HG03378 (cell line): ENCODE measurements at regions not wholly inside any gene's neighbourhood (a gene's known extent, or its start where the extent isn't known, plus 50 kb on each side); places are given as distances from the start of the nearest gene placed in this dataset.

Experiments
- ATAC-seq: cut with Tn5 transposase; IDR thresholded peaks from one replicate; pipeline ENCODE4 v1.9.1; 2021; ENCODE audit warnings: mild to moderate bottlenecking, moderate library complexity; ENCODE audit not compliant: unreplicated experiment

GRCh38 chr5:89769975-89770374 lies 639.6 kb downstream of the CETN3 start:
- no peak for ATAC-seq

DNA sequence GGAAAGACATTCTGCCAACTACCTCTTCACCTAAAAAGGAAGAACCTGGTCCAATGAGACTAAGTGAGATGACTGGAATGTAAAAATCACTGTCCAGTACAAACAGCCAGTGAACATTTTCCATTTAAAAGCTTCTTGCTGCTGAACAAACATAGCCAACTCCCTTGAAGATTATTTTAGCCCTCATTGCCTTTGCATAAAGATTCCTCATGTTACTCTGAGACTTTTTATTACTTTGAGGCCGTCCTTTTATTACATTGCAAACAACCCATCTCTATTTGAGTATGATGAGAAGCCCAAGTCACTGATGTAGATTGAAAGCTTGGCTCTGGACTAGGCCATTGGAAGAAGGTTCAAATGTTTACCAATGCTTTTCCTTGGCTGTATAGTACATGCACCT lies 649.8 kb downstream of the CETN3 start:
- ATAC-seq: no peak

DNA sequence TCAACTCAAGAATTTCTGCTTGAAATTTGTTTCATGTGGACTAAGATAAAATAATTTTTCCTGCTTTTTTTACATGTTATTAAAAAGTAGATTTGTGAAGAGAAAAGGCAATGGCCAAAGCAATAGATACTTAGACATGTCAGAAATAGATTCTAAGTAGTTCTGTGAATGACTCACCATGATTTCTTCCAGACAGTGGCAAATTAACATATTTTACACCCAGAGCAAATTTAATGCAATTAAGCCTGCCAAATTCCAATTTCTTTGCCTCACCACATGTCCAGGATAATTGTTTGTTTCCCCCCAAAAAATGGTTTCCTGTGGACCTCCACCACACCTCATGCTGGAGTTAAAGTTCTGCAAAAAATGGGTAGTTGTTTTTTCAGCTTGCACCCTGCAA lies 651.4 kb downstream of the CETN3 start:
- ATAC-seq: no peak

DNA sequence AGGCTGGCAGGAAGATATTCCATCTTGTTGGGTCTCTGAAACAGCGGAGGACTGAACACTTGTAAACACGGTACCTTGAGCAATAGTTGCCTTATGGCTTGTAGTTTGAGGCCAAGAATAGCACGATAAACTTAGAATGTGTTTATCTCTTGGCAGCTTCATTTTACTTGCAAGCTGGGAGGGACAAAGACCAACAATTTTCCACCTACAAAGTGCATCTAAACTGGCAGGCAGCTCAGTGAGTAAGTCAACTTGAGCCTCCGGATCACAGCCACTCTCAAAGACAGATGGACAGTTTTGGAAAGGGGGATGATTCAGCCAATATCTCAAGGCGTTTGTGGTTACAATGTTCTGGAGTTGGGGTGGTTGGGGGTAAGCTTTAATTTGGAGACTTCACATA lies 652.6 kb downstream of the CETN3 start:
- no peak for ATAC-seq

DNA sequence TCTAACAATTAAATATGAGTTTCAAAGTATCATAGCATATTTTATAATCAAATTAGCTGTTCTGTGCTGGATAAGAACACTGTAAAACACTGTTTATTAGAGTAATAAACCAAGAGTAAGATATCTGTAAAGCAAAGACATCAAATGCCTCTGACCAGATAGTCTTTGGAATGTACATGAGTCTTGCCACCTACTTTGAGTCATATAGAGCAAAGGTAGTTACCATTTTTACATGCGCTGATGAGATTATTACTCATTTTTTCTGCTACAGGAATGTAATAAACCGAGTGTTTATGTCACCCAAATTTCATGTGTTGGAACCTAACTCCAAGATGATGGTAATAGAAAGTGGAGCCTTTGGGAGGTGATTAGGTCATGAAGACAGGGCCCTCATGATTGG lies 654.5 kb downstream of the CETN3 start:
- no peak for ATAC-seq

DNA sequence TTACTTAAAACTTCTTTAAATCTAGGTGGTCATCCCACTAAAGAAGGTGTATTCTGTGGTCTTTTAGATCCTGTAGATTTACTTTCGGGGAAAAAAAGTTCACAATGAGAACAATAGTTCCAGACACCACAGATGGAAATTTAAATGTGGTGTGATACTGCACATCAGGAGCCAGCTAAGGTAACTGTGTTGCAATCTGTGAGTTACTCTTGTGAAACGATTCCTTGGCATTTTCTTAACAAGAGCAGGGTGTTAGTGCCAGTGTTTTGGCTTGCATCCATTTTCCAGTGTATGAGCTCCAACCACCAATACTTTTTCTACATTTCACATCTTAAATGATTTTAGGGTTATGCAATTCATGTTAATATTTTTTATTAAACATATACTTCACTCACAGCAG lies 674.5 kb downstream of the CETN3 start:
- ATAC-seq: no peak

- no peak for ATAC-seq
Observed at GRCh38 chr5:89733772-89734171, 675.8 kb downstream of the CETN3 start.

GRCh38 chr5:89729623-89730301 lies 679.8 kb downstream of the CETN3 start:
- ATAC-seq: no peak

GRCh38 chr5:89728750-89729149 lies 680.8 kb downstream of the CETN3 start:
- ATAC-seq: no peak

- no peak for ATAC-seq
Observed at GRCh38 chr5:89728134-89728533, 681.4 kb downstream of the CETN3 start.

- no peak for ATAC-seq
Observed at GRCh38 chr5:89724379-89725095, 685.0 kb downstream of the CETN3 start.

- no peak for ATAC-seq
Observed at GRCh38 chr5:89723907-89724306, 685.6 kb downstream of the CETN3 start.

- no peak for ATAC-seq
Observed at GRCh38 chr5:89722538-89722937, 687.0 kb downstream of the CETN3 start.

GRCh38 chr5:89721931-89722330 lies 687.6 kb downstream of the CETN3 start:
- ATAC-seq: no peak

DNA sequence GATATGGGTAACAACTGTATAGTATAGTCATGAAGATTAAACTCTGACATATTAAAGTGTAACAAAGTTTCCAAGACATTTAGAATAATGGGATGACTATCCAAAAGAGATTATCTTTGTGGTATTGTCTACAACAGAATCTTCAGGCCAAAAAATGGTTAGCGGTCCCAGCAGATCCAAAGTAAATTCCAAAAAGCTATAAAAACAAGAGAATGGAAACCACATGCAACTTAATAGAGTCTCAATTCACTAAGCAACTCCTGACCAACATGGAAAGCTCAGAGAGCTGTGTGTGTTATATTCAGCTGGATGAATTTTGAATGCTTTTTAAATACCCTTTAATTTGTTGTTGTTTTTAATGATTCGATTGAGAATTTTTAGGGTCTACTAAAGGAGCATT lies 688.2 kb downstream of the CETN3 start:
- ATAC-seq: no peak

DNA sequence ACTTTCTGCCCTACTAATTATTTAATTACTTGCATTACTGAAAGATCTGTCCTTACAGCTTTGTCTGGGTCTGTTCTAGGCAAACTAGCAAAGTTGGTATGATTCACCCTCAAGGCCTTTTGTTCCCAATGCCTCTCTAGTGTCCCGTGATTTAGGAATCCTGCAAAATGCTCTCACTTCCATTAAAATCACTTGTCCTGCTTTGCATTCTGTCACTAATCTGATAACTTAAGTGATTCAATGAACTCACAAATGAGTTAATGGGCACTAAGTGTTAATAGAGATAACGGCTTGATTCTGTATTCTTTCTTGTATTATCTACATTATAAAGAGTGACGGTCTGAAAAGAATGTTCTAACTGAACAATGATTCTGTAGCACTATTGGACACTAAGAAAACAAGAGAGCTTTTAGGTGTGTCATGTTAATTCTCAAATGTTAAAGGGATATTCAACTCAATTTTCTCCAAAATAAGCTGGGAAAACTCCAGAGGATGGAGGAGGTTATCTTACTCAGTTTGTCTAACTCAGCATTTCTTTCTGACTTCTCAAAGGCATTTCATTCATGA lies 697.3 kb downstream of the CETN3 start:
- no peak for ATAC-seq

DNA sequence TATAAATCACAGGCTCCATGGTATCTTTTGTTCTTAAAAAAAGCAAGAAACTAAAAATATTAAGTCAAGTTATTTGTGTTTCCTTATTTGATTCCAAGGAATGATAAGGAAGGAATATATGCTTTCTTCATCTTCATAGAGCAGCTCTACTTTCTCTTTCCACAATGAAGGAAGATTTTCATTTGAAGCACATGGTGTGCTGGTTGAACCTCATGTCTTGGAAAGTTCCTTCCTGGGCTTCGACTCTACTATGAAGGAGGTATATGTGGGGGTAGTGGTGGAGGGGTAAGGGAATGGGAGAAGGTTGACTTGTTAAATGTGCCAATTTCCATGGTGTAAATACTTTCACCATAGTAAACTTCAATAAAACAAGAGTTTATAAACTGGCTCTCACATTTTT lies 698.0 kb downstream of the CETN3 start:
- ATAC-seq: no peak

- no peak for ATAC-seq
Observed at GRCh38 chr5:89710006-89710405, 699.5 kb downstream of the CETN3 start.

DNA sequence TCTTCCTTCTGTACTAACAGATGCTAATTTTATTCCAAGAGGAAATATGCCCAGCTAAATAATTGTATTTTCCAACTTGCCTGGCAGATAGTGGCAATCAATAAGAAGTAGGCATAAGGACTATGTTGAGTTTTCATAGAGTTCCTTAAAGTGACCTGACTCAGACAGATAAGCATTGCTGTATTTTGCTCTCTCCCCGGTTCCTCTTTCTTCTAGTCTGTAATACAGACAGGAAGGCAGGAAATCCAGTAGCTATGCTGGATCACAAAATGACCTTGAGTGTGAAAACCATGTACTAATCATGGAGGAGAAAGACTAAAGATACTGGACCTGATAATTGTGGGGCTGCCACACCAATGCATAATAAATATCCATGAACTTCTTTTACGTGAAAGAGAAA lies 701.7 kb downstream of the CETN3 start:
- ATAC-seq: no peak

DNA sequence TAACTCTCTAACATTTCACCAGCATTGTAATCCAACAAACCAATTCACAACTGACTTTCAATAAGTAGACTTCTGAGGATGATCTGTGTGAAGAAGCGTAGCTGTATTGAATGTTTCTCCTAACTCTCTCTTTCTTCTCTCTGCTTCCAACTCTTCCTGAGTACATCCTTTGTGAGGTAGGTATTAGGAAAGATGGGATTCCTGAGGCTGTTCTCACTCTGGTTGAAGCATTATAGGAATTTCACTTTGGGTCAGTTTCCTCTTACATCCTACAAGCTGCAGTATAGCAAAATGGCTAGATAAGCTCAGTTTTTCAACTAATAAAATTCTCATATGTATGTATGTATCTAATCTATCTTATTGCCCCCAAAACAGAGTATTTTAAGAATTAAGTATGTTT lies 702.8 kb downstream of the CETN3 start:
- ATAC-seq: no peak

GRCh38 chr5:89703817-89704216 lies 705.7 kb downstream of the CETN3 start:
- no peak for ATAC-seq

GRCh38 chr5:89698028-89698427 lies 711.5 kb downstream of the CETN3 start:
- ATAC-seq: no peak
